ENCODE measurements at regions not wholly inside any gene's neighbourhood (a gene's known extent, or its start where the extent isn't known, plus 50 kb on each side); places are given as distances from the start of the nearest gene placed in this dataset.

- Histone ChIP-seq H3K27me3 (ENCODE audit: control insufficient read depth in 2 of 2, insufficient read depth in 2 of 2, low read length in 2 of 2) (no peaks in the 10 kb centered on the region), H3K4me3 (replicated peaks in 1 of 3; ENCODE audit: insufficient read depth in 1 of 3, low read depth in 1 of 3, low read length in 3 of 3) (no peak overlapping the region), H3K27ac (ENCODE audit: insufficient read depth, low read depth, low read length) (no peak overlapping the region), H3K9ac (replicated peaks; ENCODE audit: extremely low read depth, insufficient read depth, low read length) (no peak overlapping the region), H3K9me1 (replicated peaks; ENCODE audit: control insufficient read depth, extremely low read depth, insufficient read depth, low read length) (no peaks in the 10 kb centered on the region), H4K20me1 (replicated peaks; ENCODE audit: control insufficient read depth, extremely low read depth, insufficient read depth, low read length) (no peaks in the 10 kb centered on the region), H3K79me2 (ENCODE audit: control insufficient read depth, insufficient read depth, low read length) (no peaks in the 10 kb centered on the region), H3K4me1 (ENCODE audit: control insufficient read depth, extremely low read depth, insufficient read depth, low read length) (no peaks in the 10 kb centered on the region), H3K36me3 (ENCODE audit: control insufficient read depth in 2 of 2, extremely low read depth in 1 of 2, insufficient read depth in 2 of 2, low read length in 2 of 2) (no peaks in the 10 kb centered on the region), H3K4me2 (ENCODE audit: insufficient read depth, low read length) (no peak overlapping the region), H3K9me3 (replicated peaks; ENCODE audit: control insufficient read depth, insufficient read depth, low read length) (no peaks in the 10 kb centered on the region), H2AFZ (ENCODE audit: low read depth, low read length) (no peak overlapping the region)
- POLR2A ChIA-PET: no interaction called here
- no peak for TF ChIP-seq EZH2 (IDR thresholded peaks at IDR 0.05; ENCODE audit: borderline replicate concordance, low read depth, low read length, severe bottlenecking)
- no peak for TF ChIP-seq POLR2AphosphoS5 (IDR thresholded peaks at IDR 0.05; ENCODE audit: insufficient read depth, low read depth, low read length)
- no peak for TF ChIP-seq POLR2A (IDR thresholded peaks at IDR 0.05; ENCODE audit: low read depth, low read length)
- TF ChIP-seq GATA2 (IDR thresholded peaks at IDR 0.05; ENCODE audit: insufficient read depth, insufficient read length, low read depth, low read length): no peak
- TF ChIP-seq MYC (IDR thresholded peaks at IDR 0.05; ENCODE audit: low read depth, low read length): no peak
- no peak for TF ChIP-seq JUN (IDR thresholded peaks at IDR 0.05; ENCODE audit: borderline replicate concordance, insufficient read depth, insufficient read length, low read depth)
- no peak for TF ChIP-seq MAX (IDR thresholded peaks at IDR 0.05; ENCODE audit: insufficient read depth, insufficient read length)
- TF ChIP-seq CTCF (IDR thresholded peaks at IDR 0.05; ENCODE audit: extremely low read depth in 1 of 2, insufficient read depth in 1 of 2, low read depth in 1 of 2, low read length in 2 of 2): no peak
- no peak for TF ChIP-seq FOS (IDR thresholded peaks at IDR 0.05; ENCODE audit: borderline replicate concordance, insufficient read depth, low read length)
- intact Hi-C loops (cut with micrococcal nuclease) (no loop called here), dilution Hi-C loops (cut with MboI; ENCODE audit: extremely low pct_ligation_motif_present, low sequenced_read_pairs) (no loop called here)
- no TSS peak for BruUV-seq (replicated peaks)
- FAIRE-seq (no peak), DNase-seq (ENCODE audit: low read depth, low spot score) (no peak)
- CTCF ChIA-PET: no interaction called here
Observed at GRCh38 chr10:121655254-121656144, 57.3 kb upstream of the FGFR2 start.
